GM12864 (cell line): ENCODE measurements at regions not wholly inside any gene's neighbourhood (a gene's known extent, or its start where the extent isn't known, plus 50 kb on each side); places are given as distances from the start of the nearest gene placed in this dataset.
"Not testable (repeated sequence)": the region's sequence is repeated elsewhere in the genome, so short reads cannot be mapped to it uniquely, and the experiment has no call there.

Source experiments
- DNase-seq: peaks from one replicate; pipeline ENCODE4 v3.0.0-alpha.2; 2011; ENCODE audit warnings: low read depth
- H3K4me3 ChIP-seq: 2 replicates; pipeline ENCODE4 v1.5.1; 2011; ENCODE audit warnings: mild to moderate bottlenecking, low read depth, low read length, control low read depth
- TF ChIP-seq, protein P1 (sequence below): IDR thresholded peaks from 2 replicates; pipeline ENCODE4 v1.5.1; 2011; ENCODE audit warnings: low read depth, mild to moderate bottlenecking, moderate library complexity, low read length, control low read depth, inconsistent platforms; ENCODE audit errors: missing control alignments

DNA sequence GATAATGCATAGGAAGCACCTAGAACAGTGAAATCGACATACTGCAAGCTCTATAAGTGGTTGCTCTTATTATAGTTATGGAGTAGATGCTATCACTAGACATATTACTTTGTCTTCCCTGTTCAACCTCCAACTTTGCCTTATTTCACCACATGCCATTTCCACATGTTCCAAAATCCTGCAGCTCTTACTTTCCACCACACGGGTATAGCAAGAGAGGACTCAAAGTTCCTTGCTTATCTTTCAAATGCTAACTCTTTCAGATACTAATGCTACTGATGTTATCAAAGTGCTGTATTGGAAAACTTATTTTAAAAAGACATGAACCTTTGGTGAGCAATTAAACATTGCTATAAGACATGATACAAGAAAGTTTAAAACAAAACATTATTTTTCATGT, 1130.1 kb downstream of the HACE1 start:
- TF ChIP-seq, protein P1, sequence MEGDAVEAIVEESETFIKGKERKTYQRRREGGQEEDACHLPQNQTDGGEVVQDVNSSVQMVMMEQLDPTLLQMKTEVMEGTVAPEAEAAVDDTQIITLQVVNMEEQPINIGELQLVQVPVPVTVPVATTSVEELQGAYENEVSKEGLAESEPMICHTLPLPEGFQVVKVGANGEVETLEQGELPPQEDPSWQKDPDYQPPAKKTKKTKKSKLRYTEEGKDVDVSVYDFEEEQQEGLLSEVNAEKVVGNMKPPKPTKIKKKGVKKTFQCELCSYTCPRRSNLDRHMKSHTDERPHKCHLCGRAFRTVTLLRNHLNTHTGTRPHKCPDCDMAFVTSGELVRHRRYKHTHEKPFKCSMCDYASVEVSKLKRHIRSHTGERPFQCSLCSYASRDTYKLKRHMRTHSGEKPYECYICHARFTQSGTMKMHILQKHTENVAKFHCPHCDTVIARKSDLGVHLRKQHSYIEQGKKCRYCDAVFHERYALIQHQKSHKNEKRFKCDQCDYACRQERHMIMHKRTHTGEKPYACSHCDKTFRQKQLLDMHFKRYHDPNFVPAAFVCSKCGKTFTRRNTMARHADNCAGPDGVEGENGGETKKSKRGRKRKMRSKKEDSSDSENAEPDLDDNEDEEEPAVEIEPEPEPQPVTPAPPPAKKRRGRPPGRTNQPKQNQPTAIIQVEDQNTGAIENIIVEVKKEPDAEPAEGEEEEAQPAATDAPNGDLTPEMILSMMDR = no peak
- H3K4me3 ChIP-seq = no peak overlapping the region
- DNase-seq = no peak

DNA sequence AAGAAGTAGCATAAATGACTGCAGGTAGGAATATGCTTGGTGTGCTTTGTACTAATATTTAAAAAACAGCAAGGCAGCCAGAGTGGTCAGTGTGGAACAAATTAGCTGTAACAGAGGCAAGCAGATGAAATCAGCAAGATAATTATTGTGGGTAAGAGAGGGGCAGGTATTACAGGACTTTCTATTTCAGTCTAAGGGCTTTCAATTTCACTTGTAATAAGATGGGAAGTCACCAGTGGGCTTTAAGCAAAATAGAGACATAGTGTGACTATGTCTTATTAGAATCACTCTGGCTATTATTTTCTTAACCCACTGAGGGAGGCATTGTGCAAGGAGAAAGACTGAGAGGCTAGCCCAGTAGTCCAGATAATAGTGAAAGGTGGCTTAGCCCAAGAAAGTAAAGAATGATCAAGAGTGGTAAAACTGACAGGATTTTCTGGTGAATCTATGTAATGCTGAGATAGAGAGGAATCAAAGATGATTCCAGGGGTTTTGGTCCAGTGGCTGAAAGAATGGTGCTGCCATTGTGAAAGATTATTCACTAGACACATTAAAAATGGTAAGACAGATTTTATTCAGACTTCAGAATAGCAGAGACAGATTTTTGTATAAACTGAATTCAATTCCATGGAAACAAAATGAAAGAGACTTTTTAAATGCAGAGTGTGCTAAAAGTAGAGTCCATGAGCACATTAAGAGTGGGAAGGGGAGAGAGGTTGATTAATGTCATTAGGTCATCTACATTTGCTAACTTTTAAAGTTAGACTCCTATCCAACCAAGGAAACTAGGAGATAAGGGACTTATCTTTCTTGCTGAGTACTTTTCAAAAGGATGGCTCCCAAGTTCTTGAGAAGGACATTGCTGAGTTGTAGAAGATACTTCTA, 1136.0 kb downstream of the HACE1 start:
- no peak for DNase-seq
- TF ChIP-seq, protein P1 = no peak
- H3K4me3 ChIP-seq = no peak overlapping the region

DNA sequence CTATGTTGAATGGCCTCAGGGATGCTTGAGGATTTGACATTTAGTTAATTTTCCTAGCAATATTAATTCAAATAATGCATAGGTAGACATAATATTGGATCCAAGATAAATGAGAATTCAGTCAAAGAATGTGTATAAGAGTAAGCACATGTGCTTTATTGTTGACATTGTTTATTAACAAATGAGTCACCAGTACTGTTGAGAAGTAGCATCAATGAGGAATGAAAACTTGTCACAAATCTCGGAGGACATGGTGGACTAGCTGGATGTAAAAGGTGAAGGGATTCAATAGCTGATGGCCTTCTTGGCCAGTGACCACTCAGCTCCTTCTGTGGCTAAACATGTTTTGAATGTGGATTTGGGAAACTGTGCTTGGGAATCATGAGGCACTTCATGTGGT, 1137.0 kb downstream of the HACE1 start:
- DNase-seq = no peak
- TF ChIP-seq, protein P1 = no peak
- no peak overlapping the region for H3K4me3 ChIP-seq

DNA sequence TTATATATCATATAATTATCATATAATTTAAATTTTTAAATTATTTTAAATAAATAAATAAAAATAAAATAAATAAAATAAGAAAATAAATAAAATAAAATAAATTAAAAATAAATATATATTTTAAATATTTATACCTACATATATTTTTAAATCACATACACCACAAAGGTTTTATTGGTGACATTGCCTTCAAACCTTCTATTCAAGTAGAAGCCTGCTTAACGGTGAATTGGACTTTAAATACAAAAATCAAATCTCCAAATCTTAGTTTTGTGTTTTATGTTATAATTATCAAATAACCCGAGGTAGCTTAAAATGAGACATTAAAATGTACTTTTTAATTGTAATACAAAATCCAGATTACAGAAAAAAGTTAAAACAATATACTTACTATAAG, 1137.8 kb downstream of the HACE1 start:
- TF ChIP-seq, protein P1 = no peak
- DNase-seq = no peak
- H3K4me3 ChIP-seq = no peak overlapping the region

DNA sequence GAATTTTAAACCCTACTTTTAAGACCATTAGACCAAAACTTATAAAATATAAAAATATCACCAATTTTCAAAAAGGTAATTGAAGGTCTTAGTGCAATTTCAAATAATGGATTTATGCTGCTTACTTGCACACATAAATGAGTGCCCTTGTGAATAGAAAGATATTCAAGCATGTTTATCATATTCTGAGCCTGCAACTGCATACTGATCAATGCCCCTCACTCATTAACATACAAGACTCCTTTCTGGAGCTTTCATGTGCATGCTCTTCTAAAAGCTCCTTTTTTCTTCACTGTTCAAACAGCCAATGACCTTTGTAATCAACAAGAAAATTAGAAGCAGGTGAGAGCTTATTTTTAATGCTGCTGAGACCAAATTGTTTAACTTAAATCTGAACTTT, 1139.3 kb downstream of the HACE1 start:
- no peak for DNase-seq
- H3K4me3 ChIP-seq = no peak overlapping the region
- TF ChIP-seq, protein P1 = no peak

DNA sequence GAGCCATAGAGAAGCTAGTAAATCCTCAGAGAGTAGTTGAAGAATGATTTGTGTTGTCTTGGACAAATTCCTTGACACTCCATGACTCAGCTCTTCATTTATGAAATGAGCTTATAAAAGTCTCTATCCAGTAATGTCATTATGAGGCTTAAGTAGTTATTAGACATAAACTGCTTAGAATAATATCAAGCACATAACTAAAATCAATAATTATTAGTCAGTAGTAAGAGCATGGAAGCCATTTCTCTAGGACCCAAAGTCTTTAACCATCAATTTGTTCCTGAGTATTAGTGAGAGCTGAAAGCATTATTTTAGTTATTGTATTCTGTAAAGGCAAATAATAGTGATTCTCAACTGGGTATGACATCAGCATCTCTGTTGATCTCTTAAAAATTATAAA, 1140.2 kb downstream of the HACE1 start:
- H3K4me3 ChIP-seq = no peak overlapping the region
- no peak for DNase-seq
- TF ChIP-seq, protein P1 = no peak

DNA sequence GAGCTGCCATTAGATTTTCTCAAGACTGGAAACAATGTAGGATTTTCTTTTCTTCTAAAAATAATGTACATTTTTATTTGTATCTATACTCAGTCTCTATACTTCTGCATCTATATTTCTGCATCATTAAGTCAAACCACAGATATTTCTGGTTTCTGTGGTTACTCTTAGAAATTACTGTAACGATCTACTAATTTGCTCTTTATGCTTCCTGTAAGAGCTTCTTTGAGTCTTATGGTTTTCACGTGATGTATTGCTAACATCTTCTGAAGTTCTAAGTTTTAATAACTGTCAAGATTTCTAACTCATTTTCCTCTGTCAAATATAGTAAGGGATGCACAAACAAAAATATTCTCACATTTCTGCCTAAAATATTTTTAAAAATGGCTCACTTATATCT, 1144.5 kb downstream of the HACE1 start:
- DNase-seq = no peak
- H3K4me3 ChIP-seq = no peak overlapping the region
- TF ChIP-seq, protein P1 = no peak

DNA sequence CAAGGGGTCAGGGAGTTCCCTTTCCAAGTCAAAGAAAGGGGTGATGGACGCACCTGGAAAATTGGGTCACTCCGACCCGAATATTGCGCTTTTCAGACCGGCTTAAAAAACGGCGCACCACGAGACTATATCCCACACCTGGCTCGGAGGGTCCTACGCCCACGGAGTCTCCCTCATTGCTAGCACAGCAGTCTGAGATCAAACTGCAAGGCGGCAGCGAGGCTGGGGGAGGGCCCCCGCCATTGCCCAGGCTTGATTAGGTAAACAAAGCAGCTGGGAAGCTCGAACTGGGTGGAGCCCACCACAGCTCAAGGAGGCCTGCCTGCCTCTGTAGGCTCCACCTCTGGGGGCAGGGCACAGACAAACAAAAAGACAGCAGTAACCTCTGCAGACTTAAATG, 1150.5 kb downstream of the HACE1 start:
- DNase-seq, H3K4me3 ChIP-seq: not testable (repeated sequence)
